ENCODE measurements at regions not wholly inside any gene's neighbourhood (a gene's known extent, or its start where the extent isn't known, plus 50 kb on each side); places are given as distances from the start of the nearest gene placed in this dataset.

DNA sequence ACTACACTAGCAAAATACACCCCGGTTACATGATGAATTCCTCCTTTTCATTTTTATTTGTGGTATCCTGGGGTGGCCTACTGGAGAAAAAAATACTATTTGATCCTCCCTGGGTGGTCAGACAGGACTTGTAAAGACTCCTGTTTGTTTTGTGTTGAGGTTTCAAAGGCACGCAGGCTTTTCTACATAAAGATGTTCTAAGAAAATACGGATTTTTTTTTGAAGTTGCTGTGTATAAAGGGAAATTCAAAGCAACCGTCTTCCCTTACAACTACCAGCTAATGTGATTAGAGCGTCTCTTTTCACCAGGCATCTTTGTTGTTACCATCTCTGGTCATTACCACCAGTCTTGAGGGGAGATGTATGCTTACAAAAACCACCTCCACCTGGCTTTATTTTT is 187.1 kb downstream of the SOX4 start:
- TF ChIP-seq GABPA (IDR thresholded peaks at IDR 0.05; ENCODE audit: low read depth) (no peak), POLR2AphosphoS5 (IDR thresholded peaks at IDR 0.05; ENCODE audit: low read depth) (no peak), CTCF (IDR thresholded peaks at IDR 0.05; ENCODE audit: insufficient read depth, low read length) (no peak), REST (IDR thresholded peaks at IDR 0.05; ENCODE audit: insufficient replicate concordance, low read depth) (no peak), SPI1 (IDR thresholded peaks at IDR 0.05; ENCODE audit: borderline replicate concordance, low read depth) (no peak)
- Histone ChIP-seq H3K27ac (replicated peaks) (no peak overlapping the region), H3K27me3 (ENCODE audit: insufficient read depth, poor library complexity, severe bottlenecking) (no peaks in the 10 kb centered on the region), H3K4me3 (replicated peaks; ENCODE audit: insufficient read depth, low read length) (no peak overlapping the region)
- no peak for DNase-seq (ENCODE audit: low read depth in 1 of 2, low spot score in 1 of 2)

DNA sequence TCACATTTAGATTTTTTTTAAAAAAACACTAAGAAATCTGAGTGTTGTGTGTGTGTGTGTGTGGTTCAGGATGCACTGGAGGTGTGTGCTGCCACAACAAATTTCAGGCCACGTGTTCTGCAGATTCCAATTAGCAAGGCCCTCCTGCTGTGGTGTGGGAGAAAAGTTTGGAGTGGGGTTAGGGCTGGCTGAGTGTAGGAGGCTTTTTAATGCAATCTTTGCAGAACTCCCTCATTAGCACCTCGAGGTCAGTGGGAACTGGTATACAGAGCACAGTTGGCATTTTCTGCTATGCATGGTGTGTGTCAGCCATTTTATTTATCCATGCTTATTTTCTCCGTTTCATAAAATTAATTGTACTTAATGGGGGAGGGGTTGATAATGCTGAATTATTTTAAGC is 187.6 kb downstream of the SOX4 start:
- DNase-seq (ENCODE audit: low read depth in 1 of 2, low spot score in 1 of 2) = no peak
- Histone ChIP-seq H3K27me3 (ENCODE audit: insufficient read depth, poor library complexity, severe bottlenecking) (no peaks in the 10 kb centered on the region), H3K27ac (replicated peaks) (no peak overlapping the region), H3K4me3 (replicated peaks; ENCODE audit: insufficient read depth, low read length) (no peak overlapping the region)
- TF ChIP-seq GABPA (IDR thresholded peaks at IDR 0.05; ENCODE audit: low read depth) = no peak
- no peak for TF ChIP-seq CTCF (IDR thresholded peaks at IDR 0.05; ENCODE audit: insufficient read depth, low read length)
- TF ChIP-seq REST (IDR thresholded peaks at IDR 0.05; ENCODE audit: insufficient replicate concordance, low read depth) = no peak
- TF ChIP-seq SPI1 (IDR thresholded peaks at IDR 0.05; ENCODE audit: borderline replicate concordance, low read depth) = no peak
- no peak for TF ChIP-seq POLR2AphosphoS5 (IDR thresholded peaks at IDR 0.05; ENCODE audit: low read depth)

GRCh38 chr6:21785164-21785563 is 191.6 kb downstream of the SOX4 start:
- Histone ChIP-seq H3K27me3 (ENCODE audit: insufficient read depth, poor library complexity, severe bottlenecking) (no peaks in the 10 kb centered on the region), H3K27ac (replicated peaks) (no peak overlapping the region), H3K4me3 (replicated peaks; ENCODE audit: insufficient read depth, low read length) (no peak overlapping the region)
- TF ChIP-seq POLR2AphosphoS5 (IDR thresholded peaks at IDR 0.05; ENCODE audit: low read depth) (no peak), CTCF (IDR thresholded peaks at IDR 0.05; ENCODE audit: insufficient read depth, low read length) (no peak), REST (IDR thresholded peaks at IDR 0.05; ENCODE audit: insufficient replicate concordance, low read depth) (no peak), SPI1 (IDR thresholded peaks at IDR 0.05; ENCODE audit: borderline replicate concordance, low read depth) (no peak), GABPA (IDR thresholded peaks at IDR 0.05; ENCODE audit: low read depth) (no peak)
- no peak for DNase-seq (ENCODE audit: low read depth in 1 of 2, low spot score in 1 of 2)
